ENCODE measurements at regions not wholly inside any gene's neighbourhood (a gene's known extent, or its start where the extent isn't known, plus 50 kb on each side); places are given as distances from the start of the nearest gene placed in this dataset.

- no peak for TF ChIP-seq CTCF (IDR thresholded peaks at IDR 0.05)
- no peak for TF ChIP-seq POLR2A (IDR thresholded peaks at IDR 0.05)
Observed at GRCh38 chr7:96637522-96637921, 72.1 kb downstream of the SEM1 start.
